ENCODE measurements at regions not wholly inside any gene's neighbourhood (a gene's known extent, or its start where the extent isn't known, plus 50 kb on each side); places are given as distances from the start of the nearest gene placed in this dataset.

GRCh38 chr15:38665586-38666305 lies 101.1 kb upstream of the RASGRP1 start:
- H3K4me3 ChIP-seq (ENCODE audit: low read depth, low read length) = no peak overlapping the region
- TF ChIP-seq CTCF (IDR thresholded peaks at IDR 0.05; ENCODE audit: borderline replicate concordance, insufficient read depth, low read depth, low read length) = no peak

GRCh38 chr15:38666865-38667510 lies 102.4 kb upstream of the RASGRP1 start:
- no peak overlapping the region for H3K4me3 ChIP-seq (ENCODE audit: low read depth, low read length)
- TF ChIP-seq CTCF (IDR thresholded peaks at IDR 0.05; ENCODE audit: borderline replicate concordance, insufficient read depth, low read depth, low read length) = no peak

- TF ChIP-seq CTCF (IDR thresholded peaks at IDR 0.05; ENCODE audit: borderline replicate concordance, insufficient read depth, low read depth, low read length) = no peak
- no peak overlapping the region for H3K4me3 ChIP-seq (ENCODE audit: low read depth, low read length)
These were observed 103.6 kb upstream of the RASGRP1 start for GRCh38 chr15:38667890-38668850.

- no peak for TF ChIP-seq CTCF (IDR thresholded peaks at IDR 0.05; ENCODE audit: borderline replicate concordance, insufficient read depth, low read depth, low read length)
- no peak overlapping the region for H3K4me3 ChIP-seq (ENCODE audit: low read depth, low read length)
These were observed 104.3 kb upstream of the RASGRP1 start for GRCh38 chr15:38668898-38669391.

- no peak overlapping the region for H3K4me3 ChIP-seq (ENCODE audit: low read depth, low read length)
- no peak for TF ChIP-seq CTCF (IDR thresholded peaks at IDR 0.05; ENCODE audit: borderline replicate concordance, insufficient read depth, low read depth, low read length)
These were observed 105.8 kb upstream of the RASGRP1 start for GRCh38 chr15:38670128-38671005.

GRCh38 chr15:38671006-38671387 lies 106.4 kb upstream of the RASGRP1 start:
- no peak overlapping the region for H3K4me3 ChIP-seq (ENCODE audit: low read depth, low read length)
- no peak for TF ChIP-seq CTCF (IDR thresholded peaks at IDR 0.05; ENCODE audit: borderline replicate concordance, insufficient read depth, low read depth, low read length)

Measured in GM12875 (cell line).